Ovary (tissue), 7 donors: ENCODE measurements at regions not wholly inside any gene's neighbourhood (a gene's known extent, or its start where the extent isn't known, plus 50 kb on each side); places are given as distances from the start of the nearest gene placed in this dataset.

Source experiments
- DNase-seq, 5 donors: peaks; one replicate each; pipeline ENCODE4 v3.0.0-alpha.2; 2019 to 2020
- H3K27ac ChIP-seq, 2 donors: fragments of 200-600 bp; one replicate each; pipeline versions ENCODE4 v1.5.1 to v1.8.0; 2019 to 2022
- H3K27me3 ChIP-seq: fragments of 200-600 bp; one replicate; pipeline ENCODE4 v1.8.0; 2022
- H3K36me3 ChIP-seq: fragments of 200-600 bp; sonication (generic); one replicate; pipeline ENCODE4 v1.5.1; 2019
- H3K4me1 ChIP-seq: one replicate; pipeline ENCODE4 v1.8.1; 2013; ENCODE audit warnings: mild to moderate bottlenecking, moderate library complexity; ENCODE audit not compliant: insufficient read depth
- H3K4me3 ChIP-seq: fragments of 200-600 bp; sonication (generic); one replicate; pipeline ENCODE4 v1.5.1; 2017
- H3K9me3 ChIP-seq, 2 donors: fragments of 200-600 bp in 1 of 2; sonication (generic) in 1 of 2; one replicate each; pipeline versions ENCODE4 v1.5.1 to v1.8.1; 2013 to 2019; ENCODE audit warnings: mild to moderate bottlenecking in 1 of 2, moderate library complexity in 1 of 2
- CTCF ChIP-seq, 3 donors: fragments of 450-650 bp in 2 of 3; fragments of 200-600 bp in 1 of 3; IDR thresholded peaks; one replicate each; pipeline versions ENCODE4 v1.5.1 to v1.8.0; 2016 to 2022; ENCODE audit warnings: antibody characterized with exemption in 3 of 3, mild to moderate bottlenecking in 1 of 3
- EP300 ChIP-seq: sonication (generic); formaldehyde crosslinking; IDR thresholded peaks from one replicate; pipeline ENCODE4 v1.6.1; 2017; ENCODE audit warnings: antibody characterized with exemption
- POLR2A ChIP-seq: fragments of 450-650 bp; IDR thresholded peaks from one replicate; pipeline ENCODE4 v1.6.1; 2017; ENCODE audit warnings: antibody characterized with exemption, mild to moderate bottlenecking, moderate library complexity
- WGBS, 3 donors: extraction: QIAGEN DNeasy Blood & Tissue Kit in 1 of 3; methylation state at CpG; one replicate each; pipeline versions ENCODE4 v1.1.5 to v1.1.7; 2013 to 2017; 5-methylcytosine and 5-hydroxymethylcytosine counted together
- intact Hi-C, 4 donors: fragments of 100-400 bp; cut with DNase I; formaldehyde crosslinking; loops; one replicate each; pipeline versions ENCODE4 v1.11.0 to v1.15.1; 2022 to 2023
- donor health status: DM: no; HTN: no; CAD: no; lungs with moderate emphysema.
- donor health status: DM: no; HTN: no; CAD: no.
- donor health status: Bipolar disorder and iron deficiency.
- donor health status: DM: no; HTN: no; CAD: no.
- donor health status: DM: yes; HTN: yes; CAD: no.

DNA sequence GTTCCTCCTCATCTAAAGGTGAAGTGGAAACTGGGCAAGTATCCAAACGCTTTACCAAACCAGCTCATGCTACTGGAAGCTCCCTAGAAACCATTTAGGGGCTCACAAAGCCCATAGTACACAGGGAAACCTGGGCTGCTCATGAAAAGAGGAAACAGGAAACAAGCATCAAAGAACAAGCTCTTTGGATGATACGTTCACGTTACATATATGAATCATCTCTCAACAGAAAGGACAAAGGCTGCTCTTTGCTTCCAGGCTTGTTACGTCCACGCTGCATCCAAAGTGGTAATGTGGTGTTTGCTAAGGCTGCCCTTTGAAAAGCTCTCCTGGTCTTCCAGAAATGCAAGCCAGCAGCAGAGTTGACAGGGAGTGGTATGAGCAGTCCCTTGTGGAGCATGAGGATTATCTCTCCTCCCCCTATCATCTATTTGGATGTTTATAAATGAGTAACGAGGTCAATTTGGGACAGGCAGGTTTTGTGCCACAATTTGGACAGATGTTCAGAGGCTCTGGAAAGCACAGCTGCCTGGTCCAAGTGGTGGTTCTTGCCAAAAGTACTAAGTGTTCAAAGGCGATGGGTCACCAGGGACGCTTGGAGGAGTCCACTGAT is 98.0 kb upstream of the RORA start:
- TF ChIP-seq POLR2A = no peak
- no peak for TF ChIP-seq EP300
- TF ChIP-seq CTCF (IDR thresholded peaks at IDR 0.05) = no peak
- Histone ChIP-seq H3K27ac (no peak overlapping the region), H3K27me3 (no peaks in the 10 kb centered on the region), H3K4me3 (no peak overlapping the region), H3K4me1 (no peaks in the 10 kb centered on the region), H3K9me3 (no peaks in the 10 kb centered on the region), H3K36me3 (no peaks in the 10 kb centered on the region)
- intact Hi-C loops = no loop called here
- 16 to 31% (median 24%) methylated on average over 8 of the region's 8 CpGs for WGBS, 3 donors
- no peak for DNase-seq

DNA sequence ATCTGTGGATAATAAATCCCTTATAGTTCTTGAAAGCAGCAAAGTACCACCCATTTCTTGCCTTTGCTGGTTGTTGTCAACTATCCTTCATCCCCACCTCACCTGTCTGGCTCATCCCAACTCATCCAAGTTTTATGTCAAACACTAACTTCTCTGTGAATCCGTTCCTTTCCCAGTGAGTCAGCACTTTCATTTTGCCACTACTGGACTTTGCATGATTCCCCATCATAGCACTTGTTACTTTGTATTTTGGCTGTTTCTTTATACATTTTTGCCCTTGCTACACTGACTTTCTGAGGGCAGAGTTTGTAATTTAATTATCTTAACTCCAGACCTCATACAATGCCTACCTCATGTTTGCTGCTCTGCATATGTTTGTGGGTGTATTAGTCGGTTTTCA is 90.8 kb upstream of the RORA start:
- Histone ChIP-seq H3K4me3 (no peak overlapping the region), H3K9me3 (no peaks in the 10 kb centered on the region), H3K27me3 (no peaks in the 10 kb centered on the region), H3K36me3 (no peaks in the 10 kb centered on the region), H3K27ac (no peak overlapping the region), H3K4me1 (no peaks in the 10 kb centered on the region)
- DNase-seq = no peak
- 71 to 85% (median 85%) methylated on average over 2 of the region's 2 CpGs for WGBS, 3 donors
- intact Hi-C loops = no loop called here
- TF ChIP-seq EP300 (no peak), POLR2A (no peak), CTCF (IDR thresholded peaks at IDR 0.05) (no peak)

DNA sequence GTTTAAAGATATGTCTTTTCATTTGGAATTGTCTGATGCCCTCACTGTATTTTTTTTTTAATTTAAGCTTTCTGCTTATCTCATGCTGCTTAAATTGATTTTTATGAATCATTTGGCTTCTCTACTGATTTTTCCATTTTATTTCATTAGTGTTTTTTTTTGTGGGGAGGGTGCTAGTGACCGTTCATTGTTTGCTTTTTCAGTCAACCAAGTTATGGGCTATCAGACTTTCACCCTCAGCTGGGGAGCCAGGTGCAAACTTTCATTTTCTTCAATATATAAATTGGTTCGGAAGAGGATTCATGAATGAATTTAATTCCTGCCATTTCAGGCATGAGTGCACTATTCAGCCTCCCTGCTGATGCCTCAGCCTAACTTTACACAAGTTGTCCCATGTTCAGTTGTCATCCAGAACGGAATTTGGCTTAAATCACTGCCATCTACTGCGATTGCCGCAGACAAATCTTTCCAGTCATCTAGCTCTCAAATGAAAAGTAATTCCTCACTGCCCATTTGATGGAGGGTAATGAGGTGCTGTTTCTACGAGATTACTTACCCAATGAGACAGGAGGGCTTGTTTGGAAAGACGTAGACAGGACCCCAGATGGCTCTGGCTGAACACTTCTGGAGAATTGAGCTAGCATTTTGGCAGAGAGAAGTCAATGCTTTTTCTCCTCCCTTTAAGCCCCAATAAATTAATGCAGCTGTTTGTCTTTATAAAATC is 89.9 kb upstream of the RORA start:
- Histone ChIP-seq H3K27ac (no peak overlapping the region), H3K36me3 (no peaks in the 10 kb centered on the region), H3K4me1 (no peaks in the 10 kb centered on the region), H3K4me3 (no peak overlapping the region), H3K9me3 (no peaks in the 10 kb centered on the region), H3K27me3 (no peaks in the 10 kb centered on the region)
- WGBS, 3 donors = 71 to 76% (median 72%) methylated on average over 7 of the region's 7 CpGs
- DNase-seq = no peak
- TF ChIP-seq POLR2A (no peak), CTCF (IDR thresholded peaks at IDR 0.05) (no peak), EP300 (no peak)
- intact Hi-C loops = no loop called here

DNA sequence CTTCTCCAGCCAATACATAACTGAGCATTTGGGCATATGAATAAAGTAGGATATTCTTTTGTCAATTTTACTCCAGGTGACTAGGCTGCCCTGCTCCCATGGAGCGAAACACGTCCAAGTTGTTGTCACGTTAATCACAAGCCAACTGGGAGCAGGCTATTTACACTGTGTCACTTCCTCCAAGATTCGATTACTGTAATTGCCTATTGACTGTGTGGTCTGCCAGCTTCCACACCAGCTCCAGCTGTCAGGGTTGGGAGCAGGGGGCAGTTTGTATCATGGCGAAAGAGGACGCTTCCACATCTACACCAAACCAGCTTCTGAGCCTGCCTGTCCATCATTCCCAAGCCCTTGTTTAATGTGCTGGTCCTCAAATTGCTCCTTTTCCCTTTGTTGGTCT is 89.2 kb upstream of the RORA start:
- no peak for DNase-seq
- 72 to 80% (median 76%) methylated on average over 6 of the region's 6 CpGs for WGBS, 3 donors
- H3K4me1 ChIP-seq = no peaks in the 10 kb centered on the region

More for the DNA sequence above, 89.2 kb upstream of the RORA start:
- Histone ChIP-seq H3K4me3 (no peak overlapping the region), H3K27ac (no peak overlapping the region), H3K9me3 (no peaks in the 10 kb centered on the region), H3K36me3 (no peaks in the 10 kb centered on the region), H3K27me3 (no peaks in the 10 kb centered on the region)
- TF ChIP-seq CTCF (IDR thresholded peaks at IDR 0.05) (no peak), EP300 (no peak), POLR2A (no peak)
- intact Hi-C loops = no loop called here
